C1 segment of cervical spinal cord (tissue), 14 donors: ENCODE measurements at regions not wholly inside any gene's neighbourhood (a gene's known extent, or its start where the extent isn't known, plus 50 kb on each side); places are given as distances from the start of the nearest gene placed in this dataset.

Experiments
- DNase-seq, 14 donors: peaks; one replicate each; lab custom pipeline; 2025; lab: John Stamatoyannopoulos, UW

DNA sequence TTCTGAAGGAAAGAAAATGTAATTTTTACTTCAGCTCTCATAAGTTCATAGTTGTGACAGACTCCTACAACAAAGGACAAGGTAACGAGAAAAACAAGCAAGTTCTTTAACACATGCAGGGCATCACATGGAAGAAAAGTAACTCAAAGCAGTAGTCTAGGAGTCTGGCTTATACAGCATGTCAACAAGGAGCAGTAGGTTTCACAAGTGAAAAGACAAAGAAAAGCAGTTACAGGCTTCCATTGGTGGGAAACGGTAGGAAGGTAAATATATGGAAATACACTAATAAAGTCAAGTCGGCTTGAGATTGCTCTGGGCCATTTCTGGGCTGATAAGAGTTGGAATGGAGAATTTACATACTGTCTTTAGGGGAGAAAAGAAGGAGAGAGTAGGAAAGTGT is 228.4 kb upstream of the ZFP42 start:
- DNase-seq = no peak

DNA sequence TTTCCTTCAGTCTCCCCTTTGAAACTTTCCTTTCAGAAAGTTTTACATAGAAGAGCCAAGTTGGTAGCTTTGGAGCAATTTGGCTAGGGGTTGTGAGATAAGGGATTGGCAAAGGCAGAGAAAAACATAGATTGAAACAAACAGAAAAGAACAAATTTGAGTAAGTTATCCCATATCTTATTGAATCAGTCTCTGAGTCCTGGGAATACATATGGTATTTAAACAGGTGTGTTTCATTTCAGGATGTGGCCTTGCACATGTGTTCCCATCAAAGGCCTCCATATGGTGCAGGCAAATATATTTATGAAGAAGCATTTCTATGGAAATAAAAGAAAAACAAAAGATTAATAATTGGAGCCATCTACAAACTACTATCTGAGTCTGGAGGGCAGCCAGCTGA is 227.9 kb upstream of the ZFP42 start:
- DNase-seq = no peak

DNA sequence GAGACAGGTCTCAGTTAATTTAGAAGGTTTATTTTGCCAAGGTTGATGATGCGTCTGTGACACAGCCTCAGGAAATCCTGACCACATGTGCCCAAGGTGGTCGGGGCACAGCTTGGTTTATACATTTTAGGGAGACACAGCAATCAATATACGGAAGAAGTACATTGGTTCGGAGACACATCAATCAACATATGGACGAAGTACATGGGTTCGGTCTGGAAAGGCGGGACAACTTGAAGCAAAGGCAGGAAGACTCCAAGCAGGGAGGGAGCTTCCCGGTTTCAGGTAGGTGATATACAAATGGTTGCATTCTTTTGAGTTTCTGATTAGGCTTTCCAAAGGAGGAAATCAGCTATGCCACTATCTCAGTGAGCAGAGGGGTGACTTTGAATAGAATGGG is 225.2 kb upstream of the ZFP42 start:
- DNase-seq = no peak

DNA sequence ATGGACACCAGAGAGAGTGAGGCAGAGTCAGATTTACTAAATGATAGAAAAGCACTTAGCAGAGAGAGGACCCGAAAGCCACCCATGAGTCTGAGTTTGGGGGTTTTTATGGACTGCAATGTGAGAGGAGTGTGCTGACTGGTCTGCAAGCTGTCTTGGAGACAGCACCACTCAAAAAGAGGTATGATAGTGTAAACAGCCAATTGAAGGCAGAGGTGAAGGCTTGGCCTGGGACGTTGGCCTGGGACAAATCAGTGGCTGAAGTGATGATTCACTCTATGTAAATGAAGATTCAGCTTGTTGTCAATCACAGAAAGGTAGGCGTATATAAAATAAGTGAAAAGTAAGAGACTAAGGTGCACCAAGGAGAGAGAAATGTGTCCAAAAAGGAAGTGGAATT is 217.6 kb upstream of the ZFP42 start:
- DNase-seq = no peak

DNA sequence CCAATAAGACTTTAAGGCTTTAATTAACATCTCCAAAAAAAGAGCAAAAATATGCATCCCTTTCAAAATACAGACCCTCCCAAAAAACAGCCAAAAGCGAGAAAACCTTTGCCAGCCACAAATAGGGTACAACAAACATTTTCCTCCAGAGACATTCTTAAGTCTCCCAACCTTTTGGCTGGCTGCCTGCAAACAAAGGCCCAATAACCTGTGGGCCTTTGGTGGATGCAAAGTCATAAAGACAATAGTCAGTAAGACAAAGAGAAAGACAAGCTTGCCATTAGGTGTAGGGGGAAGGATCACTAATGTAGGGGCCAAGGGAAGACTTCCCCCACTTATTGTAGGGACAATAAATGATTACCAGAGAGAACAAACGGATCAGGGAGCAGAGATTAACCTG is 215.5 kb upstream of the ZFP42 start:
- no peak for DNase-seq

DNA sequence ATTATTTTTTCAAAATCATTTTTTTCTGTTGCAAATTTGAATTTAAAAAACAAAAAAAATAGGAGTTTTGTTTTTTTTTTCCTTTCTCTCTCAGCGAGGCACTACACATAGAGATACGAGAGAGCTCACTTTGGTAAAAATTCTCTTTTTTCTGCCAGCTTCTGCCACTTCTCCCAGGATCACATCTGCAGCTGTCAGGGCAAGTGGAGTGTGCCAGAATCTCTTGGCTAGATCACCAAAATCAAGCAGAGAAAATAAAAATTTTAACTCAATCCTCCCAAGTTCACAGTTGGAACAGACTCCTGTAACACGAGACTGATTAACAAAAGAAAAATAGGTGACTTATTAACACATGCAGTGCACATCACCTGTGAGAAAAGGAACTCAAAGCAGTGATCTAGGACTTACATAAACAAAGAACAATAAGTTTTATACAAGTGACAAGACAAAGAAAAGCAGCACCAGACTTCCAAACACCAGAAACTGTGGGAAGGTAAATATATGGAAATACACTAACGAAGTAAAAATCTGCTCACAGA is 213.2 kb upstream of the ZFP42 start:
- DNase-seq = no peak

DNA sequence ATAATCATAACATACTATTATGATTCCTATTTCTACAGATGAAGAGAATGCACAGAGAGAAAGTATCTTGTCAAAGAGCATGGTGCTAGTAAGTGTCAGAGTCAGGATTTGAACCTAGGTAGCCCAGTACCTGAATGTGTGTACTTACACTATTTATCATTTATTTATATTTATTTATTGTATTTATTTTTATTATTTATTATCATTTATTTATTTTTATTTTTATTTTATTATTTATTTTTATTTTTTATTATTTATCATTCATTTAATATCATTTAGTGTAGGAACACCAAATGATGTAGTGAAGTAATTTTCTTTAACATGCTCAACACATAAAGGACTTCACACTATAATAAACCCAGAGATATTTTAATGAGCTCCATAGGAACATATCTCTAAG is 209.4 kb upstream of the ZFP42 start:
- no peak for DNase-seq

DNA sequence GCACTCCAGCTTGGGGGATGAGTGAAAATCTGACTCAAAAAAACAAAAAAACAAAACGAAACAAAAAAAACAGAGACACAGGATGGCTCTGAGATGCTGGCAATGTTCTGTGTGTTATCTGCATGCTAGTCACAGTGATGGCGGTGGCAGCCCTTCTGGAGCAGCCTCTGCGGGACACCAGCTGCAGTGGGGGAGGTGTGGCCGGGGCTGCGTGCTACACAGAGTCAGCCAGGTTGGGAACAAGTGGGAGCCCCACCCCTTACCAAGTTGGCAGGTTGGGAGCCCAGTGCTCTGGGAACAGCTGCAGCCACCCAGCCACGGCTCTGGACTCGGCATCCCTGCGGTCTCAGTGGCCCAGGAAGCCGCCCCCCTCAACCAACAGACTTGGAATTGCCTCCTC is 206.5 kb upstream of the ZFP42 start:
- DNase-seq = no peak

DNA sequence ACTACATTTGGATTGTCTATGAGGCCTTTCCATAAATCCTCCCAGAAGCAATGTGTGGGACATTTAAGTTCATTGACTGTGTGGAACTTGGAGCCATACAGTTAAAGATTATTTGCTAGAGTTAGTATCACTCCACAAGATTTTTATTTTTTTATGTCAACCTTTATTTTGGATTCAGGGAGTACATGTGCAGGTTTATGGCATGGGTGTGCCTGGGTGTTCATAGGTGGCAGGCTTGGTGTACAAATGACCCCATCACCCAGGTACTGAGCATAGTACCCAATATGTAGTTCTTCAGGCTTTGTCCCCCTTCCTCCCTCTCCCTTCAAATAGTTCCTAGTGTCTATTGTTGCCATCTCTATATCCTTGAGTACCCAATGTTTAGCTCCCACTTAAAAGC is 199.8 kb upstream of the ZFP42 start:
- no peak for DNase-seq

DNA sequence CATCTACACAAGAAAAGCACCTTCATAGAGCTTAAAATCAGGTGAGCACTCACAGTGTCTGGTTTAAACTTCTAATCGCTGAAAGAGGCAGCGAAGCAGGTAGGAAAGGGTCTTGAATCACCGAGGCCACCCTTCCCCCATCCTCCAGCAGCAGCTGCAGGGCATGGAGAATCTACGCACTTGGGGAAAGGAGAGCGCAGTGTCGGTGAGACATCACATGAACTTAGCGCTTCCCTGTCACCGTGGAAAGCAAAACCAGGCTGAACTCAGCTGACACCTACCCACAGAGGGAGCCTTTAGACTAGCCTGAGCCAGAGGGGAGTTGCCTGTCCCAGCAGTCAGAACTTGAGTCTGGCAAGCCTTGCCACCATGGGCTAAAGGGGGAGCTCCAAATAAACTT is 197.2 kb upstream of the ZFP42 start:
- no peak for DNase-seq

DNA sequence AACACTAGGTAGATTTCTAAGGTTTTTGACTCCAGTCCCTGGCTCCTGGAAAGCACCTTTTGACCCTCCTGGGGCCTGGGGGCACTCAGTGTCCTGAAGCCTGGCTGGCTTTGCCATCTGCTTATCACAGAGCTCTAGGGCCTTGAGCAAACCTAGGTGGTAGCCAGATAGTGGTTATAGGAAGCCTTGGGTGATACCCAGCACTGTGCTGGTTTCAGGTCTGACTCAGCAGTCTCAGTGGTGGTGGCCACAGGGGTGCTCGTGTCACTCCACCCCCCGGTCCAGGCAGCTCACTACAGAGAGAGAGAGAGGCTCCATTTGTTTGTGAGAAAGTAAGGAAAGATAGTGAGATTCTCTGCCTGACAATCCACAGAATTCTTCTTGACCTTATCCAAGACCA is 195.8 kb upstream of the ZFP42 start:
- DNase-seq = no peak

DNA sequence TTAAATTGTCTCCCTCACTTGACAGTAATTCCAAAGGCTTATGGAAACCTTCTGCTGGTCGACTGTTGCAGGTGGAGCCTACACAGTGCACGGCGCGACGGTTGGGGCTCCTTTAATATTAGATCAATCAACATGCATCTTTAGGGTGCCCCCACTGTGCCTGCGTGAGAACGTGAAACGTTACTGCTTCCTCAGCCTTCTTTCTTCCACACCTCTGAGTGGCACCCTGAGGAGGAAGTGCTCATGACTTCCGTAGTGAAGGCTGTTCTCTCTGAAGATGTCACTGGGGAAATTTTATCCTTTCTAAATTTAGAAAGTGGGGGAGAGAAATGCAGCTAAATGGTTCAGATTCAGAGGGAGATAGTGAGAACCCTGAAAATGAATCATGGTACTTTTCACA is 184.0 kb upstream of the ZFP42 start:
- no peak for DNase-seq

DNA sequence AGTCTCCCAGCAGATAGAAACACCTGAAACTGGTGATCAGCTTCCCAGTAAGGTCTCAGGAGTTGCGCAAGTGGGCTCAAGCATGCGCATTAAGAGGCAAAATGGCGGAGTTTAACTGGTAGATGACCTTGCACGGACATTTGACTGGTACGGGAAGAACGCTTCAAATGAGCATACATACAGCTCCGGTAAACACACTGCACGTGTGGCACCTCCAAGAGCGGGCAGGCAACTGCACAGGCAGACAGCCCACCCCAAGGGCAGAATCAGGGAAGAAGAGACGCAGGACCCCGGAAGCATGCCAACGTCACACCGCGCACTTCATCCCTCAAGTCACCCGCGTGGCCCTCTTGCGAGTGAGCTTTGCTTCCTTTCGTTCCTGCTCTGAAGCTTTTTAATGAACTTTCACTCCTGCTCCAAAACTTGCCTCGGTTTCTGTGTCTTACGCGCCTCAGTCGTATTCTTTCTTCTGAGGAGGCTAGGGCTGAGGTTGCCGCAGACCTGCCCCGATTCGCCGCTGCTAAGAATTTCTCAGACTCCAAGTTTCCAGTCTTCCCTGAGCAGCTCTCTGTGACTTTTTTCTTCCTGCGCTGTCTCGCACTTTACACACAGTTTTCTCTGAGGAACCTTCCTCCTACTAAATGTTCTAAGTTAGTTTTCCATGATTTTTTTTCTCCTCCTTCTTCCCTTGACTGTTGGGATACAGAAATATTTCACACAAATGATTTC is 180.7 kb upstream of the ZFP42 start:
- peak in 3 of 14 donors; percentile 3 to 5 (median 4) for DNase-seq

DNA sequence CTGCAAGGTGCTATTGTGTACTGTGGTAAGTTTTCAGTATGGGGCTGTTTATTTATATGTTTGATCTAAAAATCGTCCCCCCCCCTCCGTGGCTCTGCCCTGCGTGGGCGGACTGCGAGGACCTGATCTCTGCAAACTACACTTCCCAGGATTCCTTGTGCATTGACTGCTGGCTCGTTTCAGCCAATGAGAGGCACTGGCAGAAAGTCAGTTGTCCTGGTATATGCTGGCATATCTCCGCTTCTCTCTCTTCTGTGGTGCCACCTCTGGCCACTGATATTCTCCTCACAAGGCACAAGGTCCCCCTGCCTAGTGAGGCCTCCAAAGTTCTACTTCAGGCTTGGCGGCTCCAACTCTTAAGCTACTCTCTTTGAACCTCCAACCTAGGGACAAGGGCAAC is 168.8 kb upstream of the ZFP42 start:
- DNase-seq = no peak

DNA sequence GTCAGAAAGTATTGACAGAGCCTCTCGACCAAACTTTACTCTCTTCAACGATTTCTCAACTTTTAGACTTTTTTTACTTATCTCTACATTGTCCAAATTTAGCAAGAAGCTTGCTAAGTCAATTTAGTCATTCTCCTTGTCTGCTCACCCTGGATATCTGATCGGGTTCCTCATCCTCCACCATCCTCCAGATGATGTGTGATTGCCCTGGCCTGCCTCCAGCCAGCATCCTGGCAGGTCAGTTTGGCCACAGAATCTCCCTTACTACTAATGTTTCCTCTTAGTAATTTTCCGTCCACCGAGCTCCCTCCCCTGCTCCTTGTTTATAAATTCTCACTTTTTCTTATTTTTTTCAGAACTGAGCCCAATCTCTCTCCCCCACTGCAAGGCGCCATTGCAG is 167.9 kb upstream of the ZFP42 start:
- DNase-seq = no peak

DNA sequence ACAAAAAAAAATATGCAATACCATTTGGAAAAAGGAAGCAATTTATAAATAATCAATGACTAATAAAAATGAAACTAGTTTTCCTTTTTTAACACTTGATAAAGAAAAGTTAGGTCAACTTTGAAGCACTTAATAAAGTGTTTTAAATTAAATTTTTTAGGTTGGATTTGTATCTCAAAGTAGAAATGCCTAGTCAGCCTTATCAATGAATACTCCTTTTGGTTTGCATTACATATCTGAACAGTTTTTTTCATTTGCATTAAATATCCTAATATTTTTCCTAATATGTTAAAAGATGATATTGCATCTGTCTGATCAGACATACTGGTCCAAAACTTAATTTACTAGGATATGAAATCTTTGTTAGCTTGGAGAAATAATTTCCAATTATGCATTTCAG is 155.8 kb upstream of the ZFP42 start:
- DNase-seq = no peak

DNA sequence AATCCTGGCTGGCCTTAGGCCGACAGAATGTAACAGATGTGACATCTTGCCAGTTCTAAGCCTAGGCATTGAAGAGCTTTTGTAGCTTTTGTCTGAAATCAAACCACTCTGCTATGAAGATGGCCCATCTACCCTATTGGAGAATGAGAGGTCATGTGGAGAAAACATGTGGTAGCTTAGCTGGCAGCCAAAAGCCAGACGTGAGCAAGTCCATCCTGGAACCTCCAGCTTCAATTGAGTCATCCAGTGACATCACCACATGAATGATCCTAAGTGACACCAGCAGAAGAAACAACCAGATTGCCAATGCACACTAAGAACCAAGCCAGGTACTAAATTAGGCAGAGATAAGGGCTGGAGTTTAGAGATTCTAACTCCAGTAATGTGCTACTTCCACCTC is 154.8 kb upstream of the ZFP42 start:
- no peak for DNase-seq

DNA sequence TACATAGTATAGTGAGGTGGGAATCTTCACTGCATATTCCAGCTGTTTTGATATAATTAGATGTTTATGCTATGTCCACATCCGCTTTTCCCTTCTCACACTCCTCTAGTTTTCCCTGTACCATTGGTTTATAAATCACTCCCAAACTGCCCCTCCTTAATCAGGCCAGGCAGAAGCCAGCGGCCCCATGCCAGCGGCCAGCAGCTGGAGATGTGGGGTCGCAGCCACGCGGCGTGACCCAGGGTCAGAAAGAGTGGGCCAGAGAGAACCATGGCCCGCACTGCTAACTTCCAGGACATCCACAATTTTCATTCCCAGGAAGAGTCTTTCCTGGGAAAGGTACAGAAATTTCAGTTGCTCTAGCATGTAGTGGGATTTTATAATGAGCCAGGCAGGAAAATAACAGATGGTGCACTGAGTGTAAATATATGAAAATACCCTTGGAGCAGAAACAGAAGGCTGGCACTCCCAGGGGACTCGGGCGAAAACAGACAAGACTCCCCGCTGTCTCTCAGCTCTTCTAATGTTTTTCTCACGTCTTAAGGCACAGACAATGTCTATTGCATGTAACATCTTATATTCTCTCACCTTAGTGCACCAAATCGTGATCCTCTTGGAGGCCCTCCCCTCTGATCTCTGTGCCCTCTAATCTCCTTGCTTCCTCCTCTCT is 145.9 kb upstream of the ZFP42 start:
- DNase-seq = no peak

DNA sequence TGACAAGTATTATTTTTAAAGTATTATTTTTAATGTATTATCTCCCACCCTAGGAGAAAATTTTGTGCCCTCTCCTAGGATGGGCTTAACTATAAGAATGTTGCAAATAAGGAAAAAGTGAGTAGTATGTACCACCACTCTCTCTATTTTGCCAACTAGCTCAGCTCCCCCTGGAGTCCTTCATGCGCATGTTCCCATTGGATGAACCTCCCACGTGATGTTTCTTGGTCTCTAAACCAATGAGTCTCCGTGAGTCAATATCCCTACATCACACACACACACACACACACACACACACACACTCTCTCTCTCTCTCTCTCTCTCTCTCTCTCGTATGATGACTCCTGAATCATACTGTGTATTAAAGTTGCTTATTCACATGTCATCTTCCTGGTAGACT is 129.7 kb upstream of the ZFP42 start:
- DNase-seq = no peak

DNA sequence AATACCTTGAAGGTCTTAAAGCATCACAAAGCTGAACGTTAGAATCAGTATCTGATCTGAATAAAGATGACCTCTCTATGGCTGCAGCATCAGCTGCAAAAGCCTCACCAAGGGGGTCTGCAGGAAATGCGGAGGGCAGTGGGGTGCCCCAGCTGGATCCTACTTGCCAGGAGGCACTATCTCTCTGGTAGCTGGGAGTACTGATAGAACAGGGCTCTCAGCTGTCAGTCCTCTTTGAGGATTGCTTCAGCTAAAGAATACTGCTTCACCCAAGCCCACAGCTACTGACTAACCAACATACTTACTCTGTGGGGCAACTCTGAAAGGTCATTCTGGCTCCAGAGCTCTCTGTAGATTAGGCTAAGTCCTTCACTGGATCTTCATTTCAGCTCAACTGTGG is 112.5 kb upstream of the ZFP42 start:
- DNase-seq = no peak

DNA sequence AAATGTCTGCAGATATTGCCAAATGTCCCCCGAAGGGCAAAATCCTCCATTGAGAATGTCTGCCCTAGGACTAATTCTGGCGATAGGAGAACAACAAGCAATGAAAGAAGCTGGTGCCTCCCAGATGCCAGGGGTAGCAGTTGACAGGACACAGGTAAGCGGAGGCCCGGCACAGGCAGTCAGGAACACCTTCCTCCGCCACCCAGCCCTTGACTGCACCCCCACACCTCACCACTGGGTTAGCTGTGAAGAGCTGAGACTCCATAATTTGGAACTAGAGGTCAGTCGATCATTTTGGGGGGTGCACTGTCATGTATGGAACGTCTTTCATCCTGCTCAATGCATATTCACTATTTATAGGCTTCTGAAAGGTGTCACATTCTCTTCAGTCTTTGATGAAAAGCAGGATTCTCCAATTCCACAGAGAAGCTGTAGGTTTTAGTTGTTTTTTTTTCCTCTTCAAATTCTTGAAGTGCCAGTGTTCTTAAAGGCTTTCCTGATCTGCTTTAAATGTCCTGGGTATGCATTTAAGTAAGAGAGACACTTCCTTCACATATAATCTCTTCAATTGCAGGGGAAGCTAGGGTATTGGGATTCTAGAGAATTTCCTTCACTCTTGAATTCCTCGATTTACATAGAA is 111.6 kb upstream of the ZFP42 start:
- DNase-seq = no peak

DNA sequence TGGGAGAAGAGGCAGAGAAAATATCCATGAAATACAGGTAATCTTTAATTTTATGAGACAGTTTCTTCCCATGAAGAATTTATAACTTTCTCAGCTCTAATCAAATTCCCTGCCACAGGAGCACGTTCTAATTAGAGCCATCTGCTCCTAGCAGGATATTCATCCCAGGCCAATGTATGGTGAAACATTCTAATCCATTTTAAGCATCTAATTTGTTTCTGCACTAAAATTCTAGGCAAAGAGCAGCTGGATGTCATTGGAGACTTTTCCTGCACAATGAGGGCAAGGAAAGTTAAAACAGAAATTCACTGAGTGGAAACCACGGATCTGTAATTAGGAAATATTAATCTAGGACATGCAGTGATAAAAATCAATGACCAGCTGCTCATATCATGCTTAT is 107.7 kb upstream of the ZFP42 start:
- DNase-seq = no peak

DNA sequence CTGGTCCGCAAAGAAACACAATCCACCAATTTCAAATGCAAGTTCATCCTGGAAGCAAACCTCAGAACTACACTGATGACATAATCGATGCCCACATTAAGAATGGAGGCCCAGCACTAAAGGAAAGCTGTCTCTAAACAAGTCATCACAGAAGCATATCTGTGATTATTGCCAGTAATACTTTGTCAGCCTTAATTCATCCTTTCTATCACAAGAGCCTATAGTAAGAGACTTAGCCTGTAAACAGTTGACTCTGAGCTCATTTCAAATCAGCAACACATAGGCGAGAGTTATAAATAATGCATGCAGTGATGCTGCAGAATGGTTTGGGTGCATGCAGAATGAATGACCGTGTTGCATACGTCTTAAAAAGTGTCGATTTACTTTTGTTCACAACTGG is 105.9 kb upstream of the ZFP42 start:
- DNase-seq = no peak
